GM13977 (cell line): ENCODE measurements at regions not wholly inside any gene's neighbourhood (a gene's known extent, or its start where the extent isn't known, plus 50 kb on each side); places are given as distances from the start of the nearest gene placed in this dataset.
"Not testable (repeated sequence)": the region's sequence is repeated elsewhere in the genome, so short reads cannot be mapped to it uniquely, and the experiment has no call there.

Source experiments
- DNase-seq: peaks from one replicate; pipeline ENCODE4 v3.0.0; 2012; ENCODE audit warnings: low spot score
- CTCF ChIP-seq: IDR thresholded peaks from 2 replicates; pipeline ENCODE4 v1.5.1; 2012; ENCODE audit warnings: mild to moderate bottlenecking, control low read depth; ENCODE audit not compliant: insufficient read depth; ENCODE audit errors: extremely low read depth, missing control alignments
- in situ Hi-C: fragments of 300-500 bp; cut with MboI; formaldehyde crosslinking; loops from one replicate; pipeline ENCODE4 v1.12.0; 2022; ENCODE audit warnings: low sequenced_read_pairs, low pct_unique_long_range_greater_than_20kb, mixed read lengths, inconsistent platforms; ENCODE audit not compliant: unreplicated experiment

GRCh38 chr4:160716551-160716950, 1447.2 kb downstream of the FSTL5 start:
- no peak for TF ChIP-seq CTCF
- DNase-seq: no peak
- in situ Hi-C loops: no loop called here

- no peak for TF ChIP-seq CTCF
- in situ Hi-C loops: no loop called here
- no peak for DNase-seq
Observed at GRCh38 chr4:160717848-160718247, 1446.0 kb downstream of the FSTL5 start.

GRCh38 chr4:160724063-160724462, 1439.7 kb downstream of the FSTL5 start:
- no peak for TF ChIP-seq CTCF
- in situ Hi-C loops: no loop called here
- no peak for DNase-seq

GRCh38 chr4:160745126-160745525, 1418.7 kb downstream of the FSTL5 start:
- no peak for DNase-seq
- in situ Hi-C loops: no loop called here
- TF ChIP-seq CTCF: no peak

- in situ Hi-C loops: not testable (repeated sequence)
Observed at GRCh38 chr4:160746585-160746984, 1417.2 kb downstream of the FSTL5 start.

GRCh38 chr4:160772668-160773067, 1391.1 kb downstream of the FSTL5 start:
- DNase-seq: no peak
- in situ Hi-C loops: no loop called here
- TF ChIP-seq CTCF: no peak

More at GRCh38 chr4:160746585-160746984, 1417.2 kb downstream of the FSTL5 start:
- not testable (repeated sequence) for DNase-seq

- TF ChIP-seq CTCF: no peak
- no peak for DNase-seq
- in situ Hi-C loops: no loop called here
Observed at GRCh38 chr4:160795216-160795615, 1368.6 kb downstream of the FSTL5 start.
